GDM1 (cell line): ENCODE measurements at regions not wholly inside any gene's neighbourhood (a gene's known extent, or its start where the extent isn't known, plus 50 kb on each side); places are given as distances from the start of the nearest gene placed in this dataset.
"Not testable (repeated sequence)": the region's sequence is repeated elsewhere in the genome, so short reads cannot be mapped to it uniquely, and the experiment has no call there.

Experiments
- DNase-seq: peaks from one replicate; lab custom pipeline; 2025; lab: John Stamatoyannopoulos, UW

GRCh38 chr6:16949716-16950115, 152.1 kb upstream of the STMND1 start:
- DNase-seq: no peak

GRCh38 chr6:16948396-16948795, 153.5 kb upstream of the STMND1 start:
- DNase-seq: no peak

- no peak for DNase-seq
Observed at GRCh38 chr6:16947375-16948015, 154.4 kb upstream of the STMND1 start.

- no peak for DNase-seq
Observed at GRCh38 chr6:16944596-16944995, 157.3 kb upstream of the STMND1 start.

GRCh38 chr6:16939839-16940238, 162.0 kb upstream of the STMND1 start:
- DNase-seq: no peak

GRCh38 chr6:16939351-16939750, 162.5 kb upstream of the STMND1 start:
- no peak for DNase-seq

GRCh38 chr6:16936893-16937292, 165.0 kb upstream of the STMND1 start:
- DNase-seq: no peak

- DNase-seq: no peak
Observed at GRCh38 chr6:16933961-16934360, 167.9 kb upstream of the STMND1 start.

- no peak for DNase-seq
Observed at GRCh38 chr6:16933532-16933931, 168.3 kb upstream of the STMND1 start.

GRCh38 chr6:16932920-16933319, 168.9 kb upstream of the STMND1 start:
- no peak for DNase-seq

GRCh38 chr6:16931079-16931478, 169.8 kb upstream of the ATXN1 start:
- not testable (repeated sequence) for DNase-seq

GRCh38 chr6:16930432-16930831, 169.2 kb upstream of the ATXN1 start:
- no peak for DNase-seq

- DNase-seq: no peak
Observed at GRCh38 chr6:16929809-16930208, 168.5 kb upstream of the ATXN1 start.

GRCh38 chr6:16928387-16928786, 167.1 kb upstream of the ATXN1 start:
- no peak for DNase-seq

GRCh38 chr6:16927205-16927604, 165.9 kb upstream of the ATXN1 start:
- DNase-seq: no peak

- DNase-seq: no peak
Observed at GRCh38 chr6:16925461-16925860, 164.2 kb upstream of the ATXN1 start.

- DNase-seq: no peak
Observed at GRCh38 chr6:16922282-16922681, 161.0 kb upstream of the ATXN1 start.

- no peak for DNase-seq
Observed at GRCh38 chr6:16921399-16922110, 160.3 kb upstream of the ATXN1 start.

GRCh38 chr6:16918586-16918985, 157.3 kb upstream of the ATXN1 start:
- DNase-seq: no peak

- DNase-seq: no peak
Observed at GRCh38 chr6:16914184-16914583, 152.9 kb upstream of the ATXN1 start.

- DNase-seq: no peak
Observed at GRCh38 chr6:16912756-16913155, 151.5 kb upstream of the ATXN1 start.

- no peak for DNase-seq
Observed at GRCh38 chr6:16911088-16911487, 149.8 kb upstream of the ATXN1 start.

- DNase-seq: no peak
Observed at GRCh38 chr6:16909658-16910360, 148.5 kb upstream of the ATXN1 start.
